ENCODE measurements at regions not wholly inside any gene's neighbourhood (a gene's known extent, or its start where the extent isn't known, plus 50 kb on each side); places are given as distances from the start of the nearest gene placed in this dataset.

DNA sequence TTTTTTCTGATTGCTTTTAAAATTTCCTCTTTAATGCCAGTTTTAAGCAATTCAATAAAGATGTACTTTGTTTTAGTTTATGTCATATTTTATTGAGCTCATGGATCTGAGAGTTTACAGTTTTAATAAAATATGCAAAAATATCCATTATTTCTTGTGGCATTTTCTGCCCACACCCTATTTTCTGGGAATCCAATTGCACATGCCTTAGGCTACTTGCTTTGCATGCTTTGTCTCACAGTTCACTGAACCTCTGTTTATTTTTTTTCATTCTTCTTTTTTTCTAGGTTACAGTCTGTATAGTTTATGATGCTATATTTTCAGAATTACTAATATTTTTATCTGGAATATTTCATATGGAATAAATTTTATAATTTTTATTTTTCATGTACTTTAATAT lies 1258.0 kb downstream of the FSCB start:
- no peak for TF ChIP-seq POLR2A (IDR thresholded peaks at IDR 0.05)
- TF ChIP-seq, protein P1, sequence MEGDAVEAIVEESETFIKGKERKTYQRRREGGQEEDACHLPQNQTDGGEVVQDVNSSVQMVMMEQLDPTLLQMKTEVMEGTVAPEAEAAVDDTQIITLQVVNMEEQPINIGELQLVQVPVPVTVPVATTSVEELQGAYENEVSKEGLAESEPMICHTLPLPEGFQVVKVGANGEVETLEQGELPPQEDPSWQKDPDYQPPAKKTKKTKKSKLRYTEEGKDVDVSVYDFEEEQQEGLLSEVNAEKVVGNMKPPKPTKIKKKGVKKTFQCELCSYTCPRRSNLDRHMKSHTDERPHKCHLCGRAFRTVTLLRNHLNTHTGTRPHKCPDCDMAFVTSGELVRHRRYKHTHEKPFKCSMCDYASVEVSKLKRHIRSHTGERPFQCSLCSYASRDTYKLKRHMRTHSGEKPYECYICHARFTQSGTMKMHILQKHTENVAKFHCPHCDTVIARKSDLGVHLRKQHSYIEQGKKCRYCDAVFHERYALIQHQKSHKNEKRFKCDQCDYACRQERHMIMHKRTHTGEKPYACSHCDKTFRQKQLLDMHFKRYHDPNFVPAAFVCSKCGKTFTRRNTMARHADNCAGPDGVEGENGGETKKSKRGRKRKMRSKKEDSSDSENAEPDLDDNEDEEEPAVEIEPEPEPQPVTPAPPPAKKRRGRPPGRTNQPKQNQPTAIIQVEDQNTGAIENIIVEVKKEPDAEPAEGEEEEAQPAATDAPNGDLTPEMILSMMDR (IDR thresholded peaks at IDR 0.05), result no peak
